ENCODE measurements at regions not wholly inside any gene's neighbourhood (a gene's known extent, or its start where the extent isn't known, plus 50 kb on each side); places are given as distances from the start of the nearest gene placed in this dataset.

GRCh38 chr5:57041570-57041969 is 89.6 kb upstream of the MIER3 start (continued):
- no peak for TF ChIP-seq MXD4 (CRISPR knock-in tag; IDR thresholded peaks at IDR 0.05; ENCODE audit: borderline replicate concordance)
- TF ChIP-seq FOXP4 (CRISPR knock-in tag; IDR thresholded peaks at IDR 0.05) = no peak
- TF ChIP-seq, protein P1, sequence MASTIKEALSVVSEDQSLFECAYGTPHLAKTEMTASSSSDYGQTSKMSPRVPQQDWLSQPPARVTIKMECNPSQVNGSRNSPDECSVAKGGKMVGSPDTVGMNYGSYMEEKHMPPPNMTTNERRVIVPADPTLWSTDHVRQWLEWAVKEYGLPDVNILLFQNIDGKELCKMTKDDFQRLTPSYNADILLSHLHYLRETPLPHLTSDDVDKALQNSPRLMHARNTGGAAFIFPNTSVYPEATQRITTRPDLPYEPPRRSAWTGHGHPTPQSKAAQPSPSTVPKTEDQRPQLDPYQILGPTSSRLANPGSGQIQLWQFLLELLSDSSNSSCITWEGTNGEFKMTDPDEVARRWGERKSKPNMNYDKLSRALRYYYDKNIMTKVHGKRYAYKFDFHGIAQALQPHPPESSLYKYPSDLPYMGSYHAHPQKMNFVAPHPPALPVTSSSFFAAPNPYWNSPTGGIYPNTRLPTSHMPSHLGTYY (CRISPR knock-in tag; IDR thresholded peaks at IDR 0.05) = no peak

- Mint-ChIP-seq H3K4me1 (0 out of 2 replicates have a peak, but pooled peaks cover 2% of the 10 kb centered on the region), H3K4me3 (no peak overlapping the region), H3K9me3 (no peaks in the 10 kb centered on the region), H3K27ac (no peak overlapping the region), H3K27me3 (ENCODE audit: low read depth) (no peaks in the 10 kb centered on the region), H3K36me3 (no peaks in the 10 kb centered on the region)
- no peak for DNase-seq (ENCODE audit: low spot score)
- TF ChIP-seq, protein P2, sequence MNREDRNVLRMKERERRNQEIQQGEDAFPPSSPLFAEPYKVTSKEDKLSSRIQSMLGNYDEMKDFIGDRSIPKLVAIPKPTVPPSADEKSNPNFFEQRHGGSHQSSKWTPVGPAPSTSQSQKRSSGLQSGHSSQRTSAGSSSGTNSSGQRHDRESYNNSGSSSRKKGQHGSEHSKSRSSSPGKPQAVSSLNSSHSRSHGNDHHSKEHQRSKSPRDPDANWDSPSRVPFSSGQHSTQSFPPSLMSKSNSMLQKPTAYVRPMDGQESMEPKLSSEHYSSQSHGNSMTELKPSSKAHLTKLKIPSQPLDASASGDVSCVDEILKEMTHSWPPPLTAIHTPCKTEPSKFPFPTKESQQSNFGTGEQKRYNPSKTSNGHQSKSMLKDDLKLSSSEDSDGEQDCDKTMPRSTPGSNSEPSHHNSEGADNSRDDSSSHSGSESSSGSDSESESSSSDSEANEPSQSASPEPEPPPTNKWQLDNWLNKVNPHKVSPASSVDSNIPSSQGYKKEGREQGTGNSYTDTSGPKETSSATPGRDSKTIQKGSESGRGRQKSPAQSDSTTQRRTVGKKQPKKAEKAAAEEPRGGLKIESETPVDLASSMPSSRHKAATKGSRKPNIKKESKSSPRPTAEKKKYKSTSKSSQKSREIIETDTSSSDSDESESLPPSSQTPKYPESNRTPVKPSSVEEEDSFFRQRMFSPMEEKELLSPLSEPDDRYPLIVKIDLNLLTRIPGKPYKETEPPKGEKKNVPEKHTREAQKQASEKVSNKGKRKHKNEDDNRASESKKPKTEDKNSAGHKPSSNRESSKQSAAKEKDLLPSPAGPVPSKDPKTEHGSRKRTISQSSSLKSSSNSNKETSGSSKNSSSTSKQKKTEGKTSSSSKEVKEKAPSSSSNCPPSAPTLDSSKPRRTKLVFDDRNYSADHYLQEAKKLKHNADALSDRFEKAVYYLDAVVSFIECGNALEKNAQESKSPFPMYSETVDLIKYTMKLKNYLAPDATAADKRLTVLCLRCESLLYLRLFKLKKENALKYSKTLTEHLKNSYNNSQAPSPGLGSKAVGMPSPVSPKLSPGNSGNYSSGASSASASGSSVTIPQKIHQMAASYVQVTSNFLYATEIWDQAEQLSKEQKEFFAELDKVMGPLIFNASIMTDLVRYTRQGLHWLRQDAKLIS (CRISPR knock-in tag; IDR thresholded peaks at IDR 0.05; ENCODE audit: borderline replicate concordance) = no peak
- no peak for TF ChIP-seq HMGA2 (CRISPR knock-in tag; IDR thresholded peaks at IDR 0.05)
- no peak for TF ChIP-seq SP1 (CRISPR knock-in tag; conservative IDR thresholded peaks at IDR 0.05)
- TF ChIP-seq, protein P3, sequence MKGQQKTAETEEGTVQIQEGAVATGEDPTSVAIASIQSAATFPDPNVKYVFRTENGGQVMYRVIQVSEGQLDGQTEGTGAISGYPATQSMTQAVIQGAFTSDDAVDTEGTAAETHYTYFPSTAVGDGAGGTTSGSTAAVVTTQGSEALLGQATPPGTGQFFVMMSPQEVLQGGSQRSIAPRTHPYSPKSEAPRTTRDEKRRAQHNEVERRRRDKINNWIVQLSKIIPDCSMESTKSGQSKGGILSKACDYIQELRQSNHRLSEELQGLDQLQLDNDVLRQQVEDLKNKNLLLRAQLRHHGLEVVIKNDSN (CRISPR knock-in tag; IDR thresholded peaks at IDR 0.05) = no peak
- ATAC-seq = no peak
- ChIA-PET CTCF (no interaction called here), POLR2A (interaction anchor here (0.6 to 0.7 kb wide), 2 partner anchors 134 to 284 kb away, joined by 3 to 4 read pairs; no protein-coding TSS in a partner anchor)
Measured at GRCh38 chr5:57042524-57042931, 90.6 kb upstream of the MIER3 start.

- POLR2A ChIA-PET = no interaction called here
- Mint-ChIP-seq H3K4me3 (no peak overlapping the region), H3K27ac (no peak overlapping the region), H3K9me3 (peaks cover 4% of the 10 kb centered on the region), H3K36me3 (no peaks in the 10 kb centered on the region), H3K4me1 (no peaks in the 10 kb centered on the region), H3K27me3 (ENCODE audit: low read depth) (no peaks in the 10 kb centered on the region)
- DNase-seq (ENCODE audit: low spot score) (no peak), ATAC-seq (no peak)
- CTCF ChIA-PET = interaction anchor here (2.1 kb wide), 1 partner anchor 58 kb away, joined by 7 read pairs; no protein-coding TSS in a partner anchor
- TF ChIP-seq, protein P4, sequence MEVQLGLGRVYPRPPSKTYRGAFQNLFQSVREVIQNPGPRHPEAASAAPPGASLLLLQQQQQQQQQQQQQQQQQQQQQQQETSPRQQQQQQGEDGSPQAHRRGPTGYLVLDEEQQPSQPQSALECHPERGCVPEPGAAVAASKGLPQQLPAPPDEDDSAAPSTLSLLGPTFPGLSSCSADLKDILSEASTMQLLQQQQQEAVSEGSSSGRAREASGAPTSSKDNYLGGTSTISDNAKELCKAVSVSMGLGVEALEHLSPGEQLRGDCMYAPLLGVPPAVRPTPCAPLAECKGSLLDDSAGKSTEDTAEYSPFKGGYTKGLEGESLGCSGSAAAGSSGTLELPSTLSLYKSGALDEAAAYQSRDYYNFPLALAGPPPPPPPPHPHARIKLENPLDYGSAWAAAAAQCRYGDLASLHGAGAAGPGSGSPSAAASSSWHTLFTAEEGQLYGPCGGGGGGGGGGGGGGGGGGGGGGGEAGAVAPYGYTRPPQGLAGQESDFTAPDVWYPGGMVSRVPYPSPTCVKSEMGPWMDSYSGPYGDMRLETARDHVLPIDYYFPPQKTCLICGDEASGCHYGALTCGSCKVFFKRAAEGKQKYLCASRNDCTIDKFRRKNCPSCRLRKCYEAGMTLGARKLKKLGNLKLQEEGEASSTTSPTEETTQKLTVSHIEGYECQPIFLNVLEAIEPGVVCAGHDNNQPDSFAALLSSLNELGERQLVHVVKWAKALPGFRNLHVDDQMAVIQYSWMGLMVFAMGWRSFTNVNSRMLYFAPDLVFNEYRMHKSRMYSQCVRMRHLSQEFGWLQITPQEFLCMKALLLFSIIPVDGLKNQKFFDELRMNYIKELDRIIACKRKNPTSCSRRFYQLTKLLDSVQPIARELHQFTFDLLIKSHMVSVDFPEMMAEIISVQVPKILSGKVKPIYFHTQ (CRISPR knock-in tag; IDR thresholded peaks at IDR 0.05) = no peak
- TF ChIP-seq, protein P5, sequence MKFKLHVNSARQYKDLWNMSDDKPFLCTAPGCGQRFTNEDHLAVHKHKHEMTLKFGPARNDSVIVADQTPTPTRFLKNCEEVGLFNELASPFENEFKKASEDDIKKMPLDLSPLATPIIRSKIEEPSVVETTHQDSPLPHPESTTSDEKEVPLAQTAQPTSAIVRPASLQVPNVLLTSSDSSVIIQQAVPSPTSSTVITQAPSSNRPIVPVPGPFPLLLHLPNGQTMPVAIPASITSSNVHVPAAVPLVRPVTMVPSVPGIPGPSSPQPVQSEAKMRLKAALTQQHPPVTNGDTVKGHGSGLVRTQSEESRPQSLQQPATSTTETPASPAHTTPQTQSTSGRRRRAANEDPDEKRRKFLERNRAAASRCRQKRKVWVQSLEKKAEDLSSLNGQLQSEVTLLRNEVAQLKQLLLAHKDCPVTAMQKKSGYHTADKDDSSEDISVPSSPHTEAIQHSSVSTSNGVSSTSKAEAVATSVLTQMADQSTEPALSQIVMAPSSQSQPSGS (CRISPR knock-in tag; IDR thresholded peaks at IDR 0.05; ENCODE audit: borderline replicate concordance, low read depth) = no peak
- no peak for TF ChIP-seq EMX1 (CRISPR knock-in tag; IDR thresholded peaks at IDR 0.05)
- no peak for TF ChIP-seq NR2C2 (CRISPR knock-in tag; IDR thresholded peaks at IDR 0.05)
- no peak for TF ChIP-seq ZNF532 (CRISPR knock-in tag; IDR thresholded peaks at IDR 0.05; ENCODE audit: borderline replicate concordance)
- no peak for TF ChIP-seq SMAD3 (CRISPR knock-in tag; IDR thresholded peaks at IDR 0.05; ENCODE audit: borderline replicate concordance)
Measured at GRCh38 chr5:57054135-57054534, 102.2 kb upstream of the MIER3 start.

Measured in WTC11 (cell line).